ENCODE measurements at regions not wholly inside any gene's neighbourhood (a gene's known extent, or its start where the extent isn't known, plus 50 kb on each side); places are given as distances from the start of the nearest gene placed in this dataset.

- no peak overlapping the region for H2AFZ ChIP-seq
- H3K4me2 ChIP-seq = no peak overlapping the region
- whole genome bisulfite sequencing (ENCODE audit: low lambda C conversion rate, missing lambda C conversion rate) = 96% methylated on average over 2 of the region's 2 CpGs
- no peak overlapping the region for H3K4me3 ChIP-seq
- DNase-seq (ENCODE audit: low spot score) = no peak
- no peaks in the 10 kb centered on the region for H3K9me3 ChIP-seq (ENCODE audit: low read depth)
- H3K9me2 ChIP-seq (replicated peaks; ENCODE audit: insufficient read depth) = no peaks in the 10 kb centered on the region
- no peaks in the 10 kb centered on the region for H3K27me3 ChIP-seq
- no peak overlapping the region for H3K27ac ChIP-seq
- no peaks in the 10 kb centered on the region for H4K20me1 ChIP-seq (ENCODE audit: insufficient read depth, poor library complexity, severe bottlenecking)
- H3K4me1 ChIP-seq (ENCODE audit: insufficient read depth) = peaks cover 10% of the 10 kb centered on the region
- no peaks in the 10 kb centered on the region for H3K36me3 ChIP-seq (replicated peaks; ENCODE audit: insufficient read depth, low read depth)
- no peak for TF ChIP-seq EZH2phosphoT487 (IDR thresholded peaks at IDR 0.05; ENCODE audit: low read depth, severe bottlenecking, unreplicated experiment)
- no peaks in the 10 kb centered on the region for H3K79me2 ChIP-seq
These were observed 104.9 kb downstream of the FAM76B start for GRCh38 chr11:95684701-95685100.

- TF ChIP-seq, protein P1, sequence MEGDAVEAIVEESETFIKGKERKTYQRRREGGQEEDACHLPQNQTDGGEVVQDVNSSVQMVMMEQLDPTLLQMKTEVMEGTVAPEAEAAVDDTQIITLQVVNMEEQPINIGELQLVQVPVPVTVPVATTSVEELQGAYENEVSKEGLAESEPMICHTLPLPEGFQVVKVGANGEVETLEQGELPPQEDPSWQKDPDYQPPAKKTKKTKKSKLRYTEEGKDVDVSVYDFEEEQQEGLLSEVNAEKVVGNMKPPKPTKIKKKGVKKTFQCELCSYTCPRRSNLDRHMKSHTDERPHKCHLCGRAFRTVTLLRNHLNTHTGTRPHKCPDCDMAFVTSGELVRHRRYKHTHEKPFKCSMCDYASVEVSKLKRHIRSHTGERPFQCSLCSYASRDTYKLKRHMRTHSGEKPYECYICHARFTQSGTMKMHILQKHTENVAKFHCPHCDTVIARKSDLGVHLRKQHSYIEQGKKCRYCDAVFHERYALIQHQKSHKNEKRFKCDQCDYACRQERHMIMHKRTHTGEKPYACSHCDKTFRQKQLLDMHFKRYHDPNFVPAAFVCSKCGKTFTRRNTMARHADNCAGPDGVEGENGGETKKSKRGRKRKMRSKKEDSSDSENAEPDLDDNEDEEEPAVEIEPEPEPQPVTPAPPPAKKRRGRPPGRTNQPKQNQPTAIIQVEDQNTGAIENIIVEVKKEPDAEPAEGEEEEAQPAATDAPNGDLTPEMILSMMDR (IDR thresholded peaks at IDR 0.05; ENCODE audit: poor library complexity) = no peak
- no peak for TF ChIP-seq EZH2phosphoT487 (IDR thresholded peaks at IDR 0.05; ENCODE audit: low read depth, severe bottlenecking, unreplicated experiment)
- TF ChIP-seq EZH2 (IDR thresholded peaks at IDR 0.05; ENCODE audit: borderline replicate concordance) = no peak
- H3K4me3 ChIP-seq = no peak overlapping the region
- H3K4me1 ChIP-seq (ENCODE audit: insufficient read depth) = peaks cover 13% of the 10 kb centered on the region
- H3K36me3 ChIP-seq (replicated peaks; ENCODE audit: insufficient read depth, low read depth) = no peaks in the 10 kb centered on the region
- no peaks in the 10 kb centered on the region for H3K9me2 ChIP-seq (replicated peaks; ENCODE audit: insufficient read depth)
- no peaks in the 10 kb centered on the region for H3K79me2 ChIP-seq
- H3K27me3 ChIP-seq = no peaks in the 10 kb centered on the region
- H4K20me1 ChIP-seq (ENCODE audit: insufficient read depth, poor library complexity, severe bottlenecking) = no peaks in the 10 kb centered on the region
- 83% methylated on average over 1 of the region's 1 CpG for WGBS (ENCODE audit: low lambda C conversion rate, missing lambda C conversion rate)
- H3K9me3 ChIP-seq (ENCODE audit: low read depth) = no peaks in the 10 kb centered on the region
- H3K4me2 ChIP-seq = no peak overlapping the region
- H2AFZ ChIP-seq = no peak overlapping the region
- no peak for DNase-seq (ENCODE audit: low spot score)
- H3K27ac ChIP-seq = no peak overlapping the region
These were observed 105.4 kb downstream of the FAM76B start for GRCh38 chr11:95684170-95684569.

DNA sequence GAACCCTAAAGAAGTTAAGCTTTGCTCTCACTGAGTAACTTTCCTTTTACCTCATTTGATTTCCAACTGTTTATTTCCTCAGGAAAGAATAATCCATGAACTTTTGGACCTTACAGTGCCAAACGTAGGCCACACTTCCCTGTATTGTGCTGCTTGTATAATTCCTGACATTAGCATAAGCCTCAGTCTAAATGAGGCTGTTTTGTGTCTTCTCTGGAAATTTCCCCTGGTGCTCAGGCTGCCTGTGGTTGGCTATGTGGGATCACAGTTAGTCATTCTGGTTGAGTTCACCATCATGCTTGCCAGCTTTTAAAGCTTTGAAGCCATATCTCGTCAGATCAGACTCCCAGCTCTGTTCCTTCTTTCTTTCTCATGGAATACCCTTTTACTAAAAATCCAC is 107.0 kb downstream of the FAM76B start:
- no peaks in the 10 kb centered on the region for H3K9me2 ChIP-seq (replicated peaks; ENCODE audit: insufficient read depth)
- H3K4me2 ChIP-seq = no peak overlapping the region
- no peaks in the 10 kb centered on the region for H3K36me3 ChIP-seq (replicated peaks; ENCODE audit: insufficient read depth, low read depth)
- TF ChIP-seq, protein P1 (IDR thresholded peaks at IDR 0.05; ENCODE audit: poor library complexity) = no peak
- TF ChIP-seq EZH2phosphoT487 (IDR thresholded peaks at IDR 0.05; ENCODE audit: low read depth, severe bottlenecking, unreplicated experiment) (no peak), EZH2 (IDR thresholded peaks at IDR 0.05; ENCODE audit: borderline replicate concordance) (no peak)
- no peaks in the 10 kb centered on the region for H4K20me1 ChIP-seq (ENCODE audit: insufficient read depth, poor library complexity, severe bottlenecking)
- no peak overlapping the region for H3K4me3 ChIP-seq
- no peaks in the 10 kb centered on the region for H3K9me3 ChIP-seq (ENCODE audit: low read depth)
- peaks cover 13% of the 10 kb centered on the region for H3K4me1 ChIP-seq (ENCODE audit: insufficient read depth)
- DNase-seq (ENCODE audit: low spot score) = no peak
- no peaks in the 10 kb centered on the region for H3K27me3 ChIP-seq
- H3K79me2 ChIP-seq = no peaks in the 10 kb centered on the region
- 89% methylated on average over 2 of the region's 2 CpGs for WGBS (ENCODE audit: low lambda C conversion rate, missing lambda C conversion rate)
- no peak overlapping the region for H2AFZ ChIP-seq
- no peak overlapping the region for H3K27ac ChIP-seq

DNA sequence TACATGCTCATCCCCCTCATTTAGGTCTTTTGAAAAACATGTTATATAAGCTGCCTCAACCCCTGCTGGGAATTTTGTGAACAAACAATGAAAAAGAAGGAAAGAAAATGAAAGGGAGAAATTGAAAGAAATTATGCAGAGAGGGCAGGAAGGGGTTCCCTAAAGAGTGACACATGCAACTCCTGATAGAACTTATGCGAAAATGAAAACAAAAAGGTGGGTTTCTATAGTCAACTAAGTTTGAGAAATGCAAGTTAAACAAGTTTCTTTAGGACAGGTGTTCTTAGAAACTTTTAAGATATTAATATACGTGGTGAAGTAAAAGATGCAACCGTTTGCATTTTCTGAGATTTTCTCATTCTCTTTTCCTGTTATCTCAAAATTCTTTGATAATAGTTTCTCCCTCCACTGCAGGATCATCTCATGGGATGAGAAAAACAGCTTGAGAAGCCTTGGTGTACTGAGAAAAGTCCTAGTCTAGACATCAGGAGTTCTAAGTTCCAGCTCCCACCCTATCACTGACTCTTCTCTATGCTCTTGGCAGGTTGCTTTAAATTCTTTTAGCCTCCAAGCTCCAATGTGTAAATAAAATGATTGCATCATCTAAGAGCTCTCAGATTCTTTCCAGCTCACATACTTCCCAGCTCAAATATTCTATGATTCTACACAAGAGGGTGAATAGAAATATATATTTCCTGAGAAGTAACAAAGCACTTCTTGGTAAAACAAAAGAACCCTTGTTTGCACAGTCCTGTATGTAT is 109.2 kb downstream of the FAM76B start:
- Histone ChIP-seq H2AFZ (no peak overlapping the region), H3K4me3 (no peak overlapping the region), H3K79me2 (no peaks in the 10 kb centered on the region), H3K9me2 (replicated peaks; ENCODE audit: insufficient read depth) (no peaks in the 10 kb centered on the region), H3K27me3 (no peaks in the 10 kb centered on the region), H3K4me1 (ENCODE audit: insufficient read depth) (peaks cover 13% of the 10 kb centered on the region), H4K20me1 (ENCODE audit: insufficient read depth, poor library complexity, severe bottlenecking) (no peaks in the 10 kb centered on the region), H3K36me3 (replicated peaks; ENCODE audit: insufficient read depth, low read depth) (no peaks in the 10 kb centered on the region), H3K9me3 (ENCODE audit: low read depth) (no peaks in the 10 kb centered on the region), H3K27ac (peak overlapping the region; percentile 69), H3K4me2 (no peak overlapping the region)
- TF ChIP-seq, protein P1 (IDR thresholded peaks at IDR 0.05; ENCODE audit: poor library complexity) = no peak
- TF ChIP-seq EZH2 (IDR thresholded peaks at IDR 0.05; ENCODE audit: borderline replicate concordance) (no peak), EZH2phosphoT487 (IDR thresholded peaks at IDR 0.05; ENCODE audit: low read depth, severe bottlenecking, unreplicated experiment) (no peak)
- WGBS (ENCODE audit: low lambda C conversion rate, missing lambda C conversion rate) = 71% methylated on average over 3 of the region's 3 CpGs
- DNase-seq (ENCODE audit: low spot score) = peak; percentile 66
